ENCODE measurements at regions not wholly inside any gene's neighbourhood (a gene's known extent, or its start where the extent isn't known, plus 50 kb on each side); places are given as distances from the start of the nearest gene placed in this dataset.

- Histone ChIP-seq H3K4me1 (ENCODE audit: control insufficient read depth, insufficient read depth, low read length) (no peaks in the 10 kb centered on the region), H3K9me3 (ENCODE audit: control insufficient read depth, insufficient read depth, low read depth, low read length) (no peaks in the 10 kb centered on the region), H3K36me3 (ENCODE audit: control insufficient read depth, insufficient read depth, low read length) (no peaks in the 10 kb centered on the region), H3K27me3 (ENCODE audit: control insufficient read depth, insufficient read depth, low read length) (peaks cover 6% of the 10 kb centered on the region; the same call in 1 of the 2 replicates), H3K4me3 (ENCODE audit: low read depth in 2 of 2, low read length in 2 of 2) (no peak overlapping the region), H3K27ac (ENCODE audit: low read length) (no peak overlapping the region)
- intact Hi-C loops (cut with micrococcal nuclease; ENCODE audit: unreplicated experiment) (no loop called here), in situ Hi-C loops (cut with HindIII; ENCODE audit: low pct_unique_long_range_greater_than_20kb, low sequenced_read_pairs) (no loop called here)
- ChIA-PET CTCF (no interaction called here), POLR2A (no interaction called here)
- no peak for TF ChIP-seq POLR2AphosphoS5 (IDR thresholded peaks at IDR 0.05; ENCODE audit: low read depth, low read length)
- no peak for TF ChIP-seq TCF7L2 (IDR thresholded peaks at IDR 0.05; ENCODE audit: low read depth, low read length)
- TF ChIP-seq REST (IDR thresholded peaks at IDR 0.05; ENCODE audit: insufficient read depth in 1 of 2, low read depth in 2 of 2, low read length in 1 of 2) = no peak
- ATAC-seq (no peak), DNase-seq (ENCODE audit: low read depth, low spot score) (no peak)
- no TSS peak for BruUV-seq (replicated peaks)
Observed at GRCh38 chr10:104546336-104546735, 94.8 kb upstream of the SORCS3 start.

- ChIA-PET CTCF (interaction anchor here (1.2 kb wide), 1 partner anchor 140 kb away, joined by 3 read pairs; no protein-coding TSS in a partner anchor), POLR2A (no interaction called here)
- in situ Hi-C loops (cut with HindIII; ENCODE audit: low pct_unique_long_range_greater_than_20kb, low sequenced_read_pairs) (no loop called here), intact Hi-C loops (cut with micrococcal nuclease; ENCODE audit: unreplicated experiment) (no loop called here)
- TF ChIP-seq TCF7L2 (IDR thresholded peaks at IDR 0.05; ENCODE audit: low read depth, low read length) (no peak), CTCF (IDR thresholded peaks at IDR 0.05) (peak; percentile 14; the same call in 1 of the 2 replicates), SIN3A (IDR thresholded peaks at IDR 0.05; ENCODE audit: borderline replicate concordance, insufficient read depth, low read depth, low read length) (no peak), POLR2AphosphoS5 (IDR thresholded peaks at IDR 0.05; ENCODE audit: low read depth, low read length) (no peak), REST (IDR thresholded peaks at IDR 0.05; ENCODE audit: insufficient read depth in 1 of 2, low read depth in 2 of 2, low read length in 1 of 2) (no peak)
- Histone ChIP-seq H3K27ac (ENCODE audit: low read length) (no peak overlapping the region), H3K4me3 (ENCODE audit: low read depth in 2 of 2, low read length in 2 of 2) (no peak overlapping the region), H3K9me3 (ENCODE audit: control insufficient read depth, insufficient read depth, low read depth, low read length) (no peaks in the 10 kb centered on the region), H3K4me1 (ENCODE audit: control insufficient read depth, insufficient read depth, low read length) (no peaks in the 10 kb centered on the region), H3K36me3 (ENCODE audit: control insufficient read depth, insufficient read depth, low read length) (no peaks in the 10 kb centered on the region), H3K27me3 (ENCODE audit: control insufficient read depth, insufficient read depth, low read length) (peaks cover 6% of the 10 kb centered on the region; the same call in 1 of the 2 replicates)
- no peak for DNase-seq (ENCODE audit: low read depth, low spot score)
- ATAC-seq = peak; percentile 75
- no TSS peak for BruUV-seq (replicated peaks)
Observed at GRCh38 chr10:104546756-104547155, 94.3 kb upstream of the SORCS3 start.

All from Panc1 (cell line).